Lower lobe of right lung (tissue), 2 donors: ENCODE measurements at regions not wholly inside any gene's neighbourhood (a gene's known extent, or its start where the extent isn't known, plus 50 kb on each side); places are given as distances from the start of the nearest gene placed in this dataset.

Experiments
- ATAC-seq, 2 donors: fragments of 200-7000 bp; cut with Tn5 transposase; one replicate each; pipeline ENCODE4 v1.9.1; 2020 to 2022; ENCODE audit warnings: mild to moderate bottlenecking in 2 of 2, moderate library complexity in 2 of 2
- DNase-seq: peaks from one replicate; pipeline ENCODE4 v3.0.0-alpha.2; 2020
- H3K27ac ChIP-seq: fragments of 200-600 bp; one replicate; pipeline ENCODE4 v1.8.0; 2022
- H3K27me3 ChIP-seq: fragments of 200-600 bp; one replicate; pipeline ENCODE4 v1.8.0; 2022; ENCODE audit warnings: low read depth
- H3K36me3 ChIP-seq: fragments of 200-600 bp; one replicate; pipeline ENCODE4 v1.8.0; 2022; ENCODE audit warnings: mild to moderate bottlenecking
- H3K4me1 ChIP-seq: fragments of 200-600 bp; one replicate; pipeline ENCODE4 v1.8.0; 2022
- H3K4me3 ChIP-seq: fragments of 200-600 bp; one replicate; pipeline ENCODE4 v1.8.0; 2022; ENCODE audit warnings: mild to moderate bottlenecking
- H3K9me3 ChIP-seq: fragments of 200-600 bp; one replicate; pipeline ENCODE4 v1.8.0; 2022
- intact Hi-C: fragments of 100-400 bp; cut with DNase I; formaldehyde crosslinking; loops from one replicate; pipeline ENCODE4 v1.11.0; 2022
- TF ChIP-seq, protein P1 (sequence below): fragments of 200-600 bp; IDR thresholded peaks from one replicate; pipeline ENCODE4 v1.8.0; 2022; ENCODE audit warnings: antibody characterized with exemption, mild to moderate bottlenecking
- donor health status: DM: no; HTN: yes; CAD: no; lungs with severe emphysema.

DNA sequence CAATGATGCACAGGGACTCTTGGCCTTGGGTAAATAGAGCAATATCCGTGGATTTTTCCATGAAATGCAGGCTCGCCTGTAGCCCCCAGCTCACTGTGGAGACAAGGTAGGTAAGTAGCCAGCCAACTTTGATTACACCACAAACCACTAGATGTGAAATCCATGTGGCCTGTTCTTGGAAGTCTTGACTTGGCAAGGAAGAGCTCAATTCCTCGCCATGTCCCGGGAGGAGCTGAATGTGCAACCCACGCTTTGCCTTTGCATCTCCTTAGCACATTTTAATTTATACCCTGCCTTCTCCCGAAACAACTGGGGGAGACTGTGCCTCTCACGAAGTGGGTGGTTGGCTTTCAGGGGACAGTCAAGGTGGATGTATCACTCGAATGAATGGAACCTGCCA lies 347.7 kb upstream of the MKI67 start:
- Histone ChIP-seq H3K27me3 (peaks cover 5% of the 10 kb centered on the region), H3K36me3 (no peaks in the 10 kb centered on the region), H3K27ac (no peak overlapping the region), H3K4me1 (no peaks in the 10 kb centered on the region), H3K9me3 (no peaks in the 10 kb centered on the region), H3K4me3 (no peak overlapping the region)
- TF ChIP-seq, protein P1, sequence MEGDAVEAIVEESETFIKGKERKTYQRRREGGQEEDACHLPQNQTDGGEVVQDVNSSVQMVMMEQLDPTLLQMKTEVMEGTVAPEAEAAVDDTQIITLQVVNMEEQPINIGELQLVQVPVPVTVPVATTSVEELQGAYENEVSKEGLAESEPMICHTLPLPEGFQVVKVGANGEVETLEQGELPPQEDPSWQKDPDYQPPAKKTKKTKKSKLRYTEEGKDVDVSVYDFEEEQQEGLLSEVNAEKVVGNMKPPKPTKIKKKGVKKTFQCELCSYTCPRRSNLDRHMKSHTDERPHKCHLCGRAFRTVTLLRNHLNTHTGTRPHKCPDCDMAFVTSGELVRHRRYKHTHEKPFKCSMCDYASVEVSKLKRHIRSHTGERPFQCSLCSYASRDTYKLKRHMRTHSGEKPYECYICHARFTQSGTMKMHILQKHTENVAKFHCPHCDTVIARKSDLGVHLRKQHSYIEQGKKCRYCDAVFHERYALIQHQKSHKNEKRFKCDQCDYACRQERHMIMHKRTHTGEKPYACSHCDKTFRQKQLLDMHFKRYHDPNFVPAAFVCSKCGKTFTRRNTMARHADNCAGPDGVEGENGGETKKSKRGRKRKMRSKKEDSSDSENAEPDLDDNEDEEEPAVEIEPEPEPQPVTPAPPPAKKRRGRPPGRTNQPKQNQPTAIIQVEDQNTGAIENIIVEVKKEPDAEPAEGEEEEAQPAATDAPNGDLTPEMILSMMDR = no peak
- DNase-seq = no peak
- ATAC-seq = no peak
- intact Hi-C loops = no loop called here

- Histone ChIP-seq H3K27ac (no peak overlapping the region), H3K4me1 (no peaks in the 10 kb centered on the region), H3K27me3 (peaks cover 5% of the 10 kb centered on the region), H3K9me3 (no peaks in the 10 kb centered on the region), H3K36me3 (no peaks in the 10 kb centered on the region), H3K4me3 (no peak overlapping the region)
- TF ChIP-seq, protein P1 = no peak
- ATAC-seq = no peak
- no peak for DNase-seq
- intact Hi-C loops = no loop called here
Measured at GRCh38 chr10:128474571-128474970, 348.3 kb upstream of the MKI67 start.

- intact Hi-C loops = no loop called here
- H3K4me3 ChIP-seq = no peak overlapping the region
Measured at GRCh38 chr10:128475686-128476367, 349.6 kb upstream of the MKI67 start.

DNA sequence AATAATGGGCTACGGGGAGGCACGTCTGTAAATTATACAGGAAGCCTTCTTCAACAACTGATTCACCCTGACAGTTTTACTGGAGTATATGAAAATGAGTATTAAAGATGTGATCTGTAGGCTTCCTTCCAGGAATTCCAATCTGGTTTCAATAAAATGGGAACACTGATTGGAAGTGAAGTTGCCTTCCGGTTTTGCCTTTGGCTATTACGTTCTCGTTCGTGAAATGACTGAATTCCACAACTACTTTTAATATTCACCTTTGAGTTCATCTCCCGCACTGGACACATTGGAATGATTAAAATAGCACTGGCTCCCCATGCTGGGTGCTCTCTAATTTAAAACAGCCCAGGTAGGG lies 350.1 kb upstream of the MKI67 start:
- Histone ChIP-seq H3K9me3 (no peaks in the 10 kb centered on the region), H3K4me1 (no peaks in the 10 kb centered on the region), H3K27me3 (peaks cover 5% of the 10 kb centered on the region), H3K27ac (no peak overlapping the region), H3K36me3 (no peaks in the 10 kb centered on the region), H3K4me3 (no peak overlapping the region)
- intact Hi-C loops = no loop called here
- TF ChIP-seq, protein P1 = no peak
- DNase-seq (no peak), ATAC-seq (no peak)

More at GRCh38 chr10:128475686-128476367, 349.6 kb upstream of the MKI67 start:
- H3K36me3 ChIP-seq = no peaks in the 10 kb centered on the region
- DNase-seq (no peak), ATAC-seq (no peak)
- H3K9me3 ChIP-seq = no peaks in the 10 kb centered on the region
- H3K4me1 ChIP-seq = no peaks in the 10 kb centered on the region
- peaks cover 5% of the 10 kb centered on the region for H3K27me3 ChIP-seq
- no peak overlapping the region for H3K27ac ChIP-seq
- TF ChIP-seq, protein P1 = no peak

- Histone ChIP-seq H3K4me3 (no peak overlapping the region), H3K27me3 (peaks cover 5% of the 10 kb centered on the region), H3K9me3 (no peaks in the 10 kb centered on the region), H3K4me1 (no peaks in the 10 kb centered on the region), H3K36me3 (no peaks in the 10 kb centered on the region), H3K27ac (no peak overlapping the region)
- DNase-seq (no peak), ATAC-seq (no peak)
- intact Hi-C loops = no loop called here
- TF ChIP-seq, protein P1 = no peak
Measured at GRCh38 chr10:128476845-128477244, 350.6 kb upstream of the MKI67 start.
